ENCODE measurements at regions not wholly inside any gene's neighbourhood (a gene's known extent, or its start where the extent isn't known, plus 50 kb on each side); places are given as distances from the start of the nearest gene placed in this dataset.

GRCh38 chr9:126058011-126058531, 268.6 kb upstream of the MVB12B start:
- H3K9me3 ChIP-seq (replicated peaks in 1 of 2; ENCODE audit: control insufficient read depth in 1 of 2, insufficient read depth in 1 of 2, low read length in 2 of 2) = no peaks in the 10 kb centered on the region
- no peaks in the 10 kb centered on the region for H3K36me3 ChIP-seq (replicated peaks in 1 of 2; ENCODE audit: control insufficient read depth in 1 of 2, insufficient read depth in 2 of 2, low read length in 2 of 2)
- no peaks in the 10 kb centered on the region for H3K27me3 ChIP-seq (ENCODE audit: control insufficient read depth in 2 of 2, insufficient read depth in 2 of 2, low read length in 2 of 2)
- Mint-ChIP-seq H3K27me3 (ENCODE audit: low read depth in 3 of 3) (peaks cover 4 to 22% (median 9%) of the 10 kb centered on the region in 3 donors), H3K4me1 (no peaks in the 10 kb centered on the region), H3K27ac (no peak overlapping the region), H3K9me3 (peaks cover 0 to 1% (median 0%) of the 10 kb centered on the region in 7 donors), H3K4me3 (no peak overlapping the region), H3K36me3 (no peaks in the 10 kb centered on the region)
- no peaks in the 10 kb centered on the region for H3K4me1 ChIP-seq (ENCODE audit: control insufficient read depth in 1 of 2, insufficient read depth in 2 of 2, low read length in 2 of 2)
- no peak overlapping the region for H3K27ac ChIP-seq (ENCODE audit: low read depth in 1 of 2, low read length in 2 of 2)
- DNase-seq = no peak
- H3K79me2 ChIP-seq (ENCODE audit: insufficient read depth, low read length) = no peaks in the 10 kb centered on the region
- no peak overlapping the region for H3K4me2 ChIP-seq (replicated peaks; ENCODE audit: extremely low read depth, low read length, poor library complexity, severe bottlenecking)
- WGBS (ENCODE audit: insufficient coverage) = 66% methylated on average over 3 of the region's 9 CpGs
- H3K4me3 ChIP-seq (replicated peaks in 1 of 3; ENCODE audit: low read depth in 2 of 3, low read length in 3 of 3) = no peak overlapping the region
- intact Hi-C loops (cut with micrococcal nuclease) = no loop called here
- H4K20me1 ChIP-seq (ENCODE audit: insufficient read depth, low read length) = no peaks in the 10 kb centered on the region
- H2AFZ ChIP-seq (ENCODE audit: insufficient read depth, low read depth, low read length, poor library complexity, severe bottlenecking) = no peak overlapping the region
- no peak overlapping the region for H3K9ac ChIP-seq (ENCODE audit: insufficient read depth, low read length, poor library complexity, severe bottlenecking)
- no peak for TF ChIP-seq CTCF (IDR thresholded peaks at IDR 0.05)

GRCh38 chr9:126058591-126058990, 268.0 kb upstream of the MVB12B start:
- no peak overlapping the region for H3K27ac ChIP-seq (ENCODE audit: low read depth in 1 of 2, low read length in 2 of 2)
- no peak overlapping the region for H2AFZ ChIP-seq (ENCODE audit: insufficient read depth, low read depth, low read length, poor library complexity, severe bottlenecking)
- no peaks in the 10 kb centered on the region for H3K4me1 ChIP-seq (ENCODE audit: control insufficient read depth in 1 of 2, insufficient read depth in 2 of 2, low read length in 2 of 2)
- no peak overlapping the region for H3K9ac ChIP-seq (ENCODE audit: insufficient read depth, low read length, poor library complexity, severe bottlenecking)
- intact Hi-C loops (cut with micrococcal nuclease) = no loop called here
- H3K9me3 Mint-ChIP-seq = peaks cover 0 to 5% (median 0%) of the 10 kb centered on the region in 7 donors
- no peak for DNase-seq
- no peak overlapping the region for H3K4me2 ChIP-seq (replicated peaks; ENCODE audit: extremely low read depth, low read length, poor library complexity, severe bottlenecking)
- no peaks in the 10 kb centered on the region for H3K36me3 Mint-ChIP-seq
- no peaks in the 10 kb centered on the region for H3K27me3 ChIP-seq (ENCODE audit: control insufficient read depth in 2 of 2, insufficient read depth in 2 of 2, low read length in 2 of 2)
- H3K9me3 ChIP-seq (replicated peaks in 1 of 2; ENCODE audit: control insufficient read depth in 1 of 2, insufficient read depth in 1 of 2, low read length in 2 of 2) = no peaks in the 10 kb centered on the region
- no CpG with 5 or more reads among the region's 16 CpGs for WGBS (ENCODE audit: insufficient coverage)
- no peaks in the 10 kb centered on the region for H4K20me1 ChIP-seq (ENCODE audit: insufficient read depth, low read length)
- H3K36me3 ChIP-seq (replicated peaks in 1 of 2; ENCODE audit: control insufficient read depth in 1 of 2, insufficient read depth in 2 of 2, low read length in 2 of 2) = no peaks in the 10 kb centered on the region
- no peak overlapping the region for H3K4me3 ChIP-seq (replicated peaks in 1 of 3; ENCODE audit: low read depth in 2 of 3, low read length in 3 of 3)
- no peaks in the 10 kb centered on the region for H3K79me2 ChIP-seq (ENCODE audit: insufficient read depth, low read length)
- H3K27me3 Mint-ChIP-seq (ENCODE audit: low read depth in 3 of 3) = peaks cover 1 to 17% (median 9%) of the 10 kb centered on the region in 3 donors
- H3K4me3 Mint-ChIP-seq = no peak overlapping the region
- no peaks in the 10 kb centered on the region for H3K4me1 Mint-ChIP-seq
- no peak overlapping the region for H3K27ac Mint-ChIP-seq
- no peak for TF ChIP-seq CTCF (IDR thresholded peaks at IDR 0.05)

Data from CD14-positive monocyte (primary cell).